ENCODE measurements at regions not wholly inside any gene's neighbourhood (a gene's known extent, or its start where the extent isn't known, plus 50 kb on each side); places are given as distances from the start of the nearest gene placed in this dataset.

- TF ChIP-seq, protein P1, sequence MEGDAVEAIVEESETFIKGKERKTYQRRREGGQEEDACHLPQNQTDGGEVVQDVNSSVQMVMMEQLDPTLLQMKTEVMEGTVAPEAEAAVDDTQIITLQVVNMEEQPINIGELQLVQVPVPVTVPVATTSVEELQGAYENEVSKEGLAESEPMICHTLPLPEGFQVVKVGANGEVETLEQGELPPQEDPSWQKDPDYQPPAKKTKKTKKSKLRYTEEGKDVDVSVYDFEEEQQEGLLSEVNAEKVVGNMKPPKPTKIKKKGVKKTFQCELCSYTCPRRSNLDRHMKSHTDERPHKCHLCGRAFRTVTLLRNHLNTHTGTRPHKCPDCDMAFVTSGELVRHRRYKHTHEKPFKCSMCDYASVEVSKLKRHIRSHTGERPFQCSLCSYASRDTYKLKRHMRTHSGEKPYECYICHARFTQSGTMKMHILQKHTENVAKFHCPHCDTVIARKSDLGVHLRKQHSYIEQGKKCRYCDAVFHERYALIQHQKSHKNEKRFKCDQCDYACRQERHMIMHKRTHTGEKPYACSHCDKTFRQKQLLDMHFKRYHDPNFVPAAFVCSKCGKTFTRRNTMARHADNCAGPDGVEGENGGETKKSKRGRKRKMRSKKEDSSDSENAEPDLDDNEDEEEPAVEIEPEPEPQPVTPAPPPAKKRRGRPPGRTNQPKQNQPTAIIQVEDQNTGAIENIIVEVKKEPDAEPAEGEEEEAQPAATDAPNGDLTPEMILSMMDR (IDR thresholded peaks at IDR 0.05): no peak
- TF ChIP-seq POLR2AphosphoS5 (IDR thresholded peaks at IDR 0.05) (no peak), POLR2A (IDR thresholded peaks at IDR 0.05) (no peak), EP300 (IDR thresholded peaks at IDR 0.05) (no peak)
These were observed 257.5 kb upstream of the LRTM1 start for GRCh38 chr3:55185380-55185779.
